ENCODE measurements at regions not wholly inside any gene's neighbourhood (a gene's known extent, or its start where the extent isn't known, plus 50 kb on each side); places are given as distances from the start of the nearest gene placed in this dataset.

DNA sequence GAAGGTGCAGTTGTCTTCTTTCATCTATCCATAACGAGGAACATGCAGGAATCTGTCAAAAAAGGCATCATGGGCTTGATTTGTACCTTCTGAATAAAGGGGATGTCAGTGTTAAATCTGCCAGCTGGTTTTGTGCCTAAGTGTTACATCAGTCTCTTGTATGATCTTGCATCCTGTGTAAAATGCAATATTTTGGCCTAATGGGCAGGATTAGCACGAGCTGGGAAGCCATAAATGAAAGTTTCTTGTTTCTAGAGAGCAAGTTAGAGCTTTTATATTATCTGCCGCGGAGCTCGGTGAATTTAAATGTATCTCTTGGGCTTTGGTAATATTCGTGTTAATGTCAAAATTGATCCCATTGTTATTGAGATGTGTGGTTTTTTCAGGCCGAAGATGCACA lies 526.1 kb upstream of the WWC1 start:
- DNase-seq, result no peak

DNA sequence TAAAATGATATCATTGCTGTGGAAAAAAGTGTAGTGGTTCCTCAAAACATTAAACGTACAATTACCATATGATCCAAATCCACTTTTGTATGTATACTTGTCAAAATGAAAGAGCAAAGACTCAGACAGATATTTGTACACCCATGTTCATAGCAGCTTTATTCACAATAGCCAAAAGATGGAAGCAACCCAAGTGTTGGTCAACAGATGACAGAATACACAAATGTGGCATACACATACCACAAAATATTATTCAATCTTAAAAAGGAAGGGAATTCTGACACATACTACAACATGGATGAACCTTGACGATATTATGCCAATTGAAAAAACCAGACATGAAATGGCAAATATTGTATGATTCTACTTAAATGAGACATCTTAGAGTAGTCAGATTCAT lies 524.5 kb upstream of the WWC1 start:
- DNase-seq, result no peak

DNA sequence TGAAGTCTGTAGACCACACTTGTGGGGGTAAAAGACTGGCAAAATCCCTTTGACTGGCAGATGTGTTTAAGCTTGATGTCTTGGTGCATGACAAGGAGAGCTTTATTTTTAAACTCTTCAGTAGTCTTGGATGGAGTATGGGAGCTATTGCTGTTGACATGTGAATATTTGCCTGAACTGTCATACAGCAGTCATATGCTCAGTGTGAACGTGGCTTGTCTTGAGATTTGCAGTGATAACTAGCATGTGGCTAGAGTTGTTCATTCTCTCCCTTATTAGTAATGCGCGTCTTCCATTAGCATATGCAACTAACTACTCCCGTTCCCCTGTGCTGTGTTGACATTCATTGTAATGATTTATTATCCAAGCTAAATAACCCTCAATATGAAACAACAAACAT lies 523.6 kb upstream of the WWC1 start:
- DNase-seq, result no peak

GRCh38 chr5:167769846-167770413 lies 521.5 kb upstream of the WWC1 start:
- DNase-seq, result no peak

- no peak for DNase-seq
Measured at GRCh38 chr5:167770461-167770860, 521.0 kb upstream of the WWC1 start.

GRCh38 chr5:167771571-167771970 lies 519.9 kb upstream of the WWC1 start:
- DNase-seq, result no peak

GRCh38 chr5:167773668-167774301 lies 517.7 kb upstream of the WWC1 start:
- DNase-seq, result no peak

DNA sequence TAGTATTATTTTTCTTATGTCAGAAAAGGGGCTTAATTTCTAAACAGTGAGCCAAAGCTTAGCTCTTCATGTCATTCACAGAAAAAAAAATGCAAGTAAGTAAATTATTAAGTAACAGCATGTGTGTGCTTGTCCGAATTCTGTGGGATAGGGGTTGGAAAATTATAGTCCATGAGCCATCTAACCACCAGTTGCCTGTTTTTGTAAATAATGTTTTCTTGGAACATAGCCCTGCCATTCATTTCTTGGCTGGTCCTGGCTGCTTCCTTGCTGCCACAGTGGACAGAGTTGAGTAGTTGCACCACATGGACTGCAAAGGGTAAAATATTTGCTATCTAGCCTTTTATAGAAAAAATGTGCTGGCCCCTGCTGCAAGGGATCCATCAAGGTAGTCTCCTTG lies 513.7 kb upstream of the WWC1 start:
- DNase-seq, result no peak

GRCh38 chr5:167778228-167778627 lies 513.2 kb upstream of the WWC1 start:
- DNase-seq, result no peak

GRCh38 chr5:167779644-167780043 lies 511.8 kb upstream of the WWC1 start:
- DNase-seq, result no peak

DNA sequence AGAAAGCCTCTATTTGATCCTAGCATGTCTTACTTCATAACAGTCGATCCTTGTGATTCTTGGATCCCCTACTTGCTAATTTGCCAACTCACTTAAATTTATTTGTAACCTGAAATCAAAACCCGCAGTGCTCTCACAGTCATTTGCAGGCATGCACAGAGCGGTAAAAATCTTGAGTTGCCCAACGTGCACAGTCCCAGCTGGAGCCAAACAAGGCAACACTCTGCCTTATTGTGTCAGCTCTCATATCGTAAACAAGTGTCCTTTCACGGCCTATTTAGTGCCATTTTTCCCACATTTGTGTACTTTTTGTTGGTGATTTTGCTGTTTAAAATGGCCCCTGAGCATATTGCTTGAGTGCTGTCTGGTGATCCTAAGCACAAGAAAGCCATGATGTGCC lies 511.3 kb upstream of the WWC1 start:
- DNase-seq, result no peak

GRCh38 chr5:167783145-167783817 lies 508.2 kb upstream of the WWC1 start:
- no peak for DNase-seq

- no peak for DNase-seq
Measured at GRCh38 chr5:167785106-167785505, 506.3 kb upstream of the WWC1 start.

- DNase-seq, result no peak
Measured at GRCh38 chr5:167785901-167786300, 505.5 kb upstream of the WWC1 start.

GRCh38 chr5:167786871-167787578 lies 504.4 kb upstream of the WWC1 start:
- no peak for DNase-seq

DNA sequence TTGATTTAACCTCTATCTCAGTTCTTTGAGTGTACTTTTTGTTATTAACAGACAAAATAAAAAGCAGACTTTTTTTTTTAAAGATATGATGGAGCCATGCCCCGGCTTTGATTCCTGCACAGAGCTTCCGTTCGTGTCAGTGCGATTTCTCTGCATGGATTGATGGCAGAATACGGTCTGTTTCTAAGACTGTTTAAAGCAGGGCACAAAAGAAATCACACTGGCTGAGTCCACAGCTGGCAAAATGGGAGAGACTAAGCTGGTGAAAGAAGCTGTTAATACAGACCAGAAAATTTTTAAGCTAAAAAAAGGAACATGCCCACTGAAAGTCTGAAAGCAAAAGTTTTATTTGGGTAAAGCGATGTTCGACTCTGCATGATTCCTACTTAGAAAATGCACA lies 501.4 kb upstream of the WWC1 start:
- no peak for DNase-seq

GRCh38 chr5:167790462-167791260 lies 500.8 kb upstream of the WWC1 start:
- DNase-seq, result no peak

DNA sequence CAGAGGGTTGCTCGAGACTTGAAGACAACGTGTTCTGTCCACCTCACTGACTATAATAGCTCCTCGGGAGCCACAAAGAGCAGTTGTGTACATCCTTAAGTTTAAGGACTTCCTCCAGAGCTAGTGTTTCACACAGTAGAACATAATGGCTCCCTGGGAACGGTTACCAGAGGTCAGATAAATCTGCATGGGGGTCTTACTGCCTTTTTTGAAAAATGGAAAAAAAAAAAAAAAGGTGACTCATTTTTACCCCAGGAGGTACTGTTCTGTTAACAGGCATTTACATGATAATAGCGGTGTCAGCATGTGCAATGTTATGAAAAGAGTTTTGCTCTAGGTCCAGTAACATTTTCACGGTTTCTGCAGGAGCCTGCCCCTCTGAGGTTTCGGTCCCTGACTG lies 498.9 kb upstream of the WWC1 start:
- no peak for DNase-seq

GRCh38 chr5:167793700-167794099 lies 497.7 kb upstream of the WWC1 start:
- DNase-seq, result no peak

GRCh38 chr5:167794121-167794520 lies 497.3 kb upstream of the WWC1 start:
- no peak for DNase-seq

- DNase-seq, result no peak
Measured at GRCh38 chr5:167796672-167797071, 494.8 kb upstream of the WWC1 start.

DNA sequence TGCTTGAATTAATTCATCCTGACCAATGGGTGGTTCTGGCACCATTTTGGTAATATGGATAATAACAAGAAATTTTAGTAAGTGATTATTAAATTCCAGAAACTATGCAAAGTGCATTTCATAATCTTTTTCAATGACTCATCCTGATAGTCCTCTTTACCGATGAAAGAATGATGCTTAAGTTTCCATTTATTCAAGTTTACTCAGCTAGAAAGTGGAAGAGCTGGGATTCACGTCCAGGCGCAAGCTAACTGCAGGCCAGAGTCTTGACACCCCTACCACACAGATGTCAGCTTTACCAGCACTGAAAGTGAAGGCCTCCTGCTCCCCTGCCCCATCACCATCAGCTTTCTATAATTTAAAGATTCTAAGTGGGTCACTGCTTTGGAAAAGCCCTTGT lies 493.5 kb upstream of the WWC1 start:
- DNase-seq, result no peak

DNA sequence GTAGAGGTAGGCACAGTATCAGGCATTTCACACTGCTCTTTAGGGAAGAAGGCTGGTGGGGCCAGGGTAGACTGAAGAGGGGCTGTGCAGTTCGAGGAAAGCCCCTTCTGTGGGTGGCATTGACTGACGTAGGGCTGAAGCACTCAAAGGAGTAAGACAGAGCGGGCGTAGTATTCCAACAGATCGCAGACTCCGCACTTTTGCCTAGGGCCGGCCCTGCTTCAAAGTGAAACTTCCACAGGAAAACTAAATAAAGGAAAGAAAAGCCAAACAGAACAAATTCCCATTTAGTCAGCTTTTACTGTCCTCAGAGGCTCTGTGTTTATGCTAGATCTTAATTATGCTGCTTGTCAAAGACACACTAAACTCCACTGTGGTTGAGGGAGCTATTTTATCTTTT lies 493.0 kb upstream of the WWC1 start:
- DNase-seq, result no peak

Data from NCI-H2081 (cell line).